ENCODE measurements at regions not wholly inside any gene's neighbourhood (a gene's known extent, or its start where the extent isn't known, plus 50 kb on each side); places are given as distances from the start of the nearest gene placed in this dataset.

GRCh38 chr22:47474895-47475294 lies 712.4 kb downstream of the TBC1D22A start:
- peaks cover 13 to 41% of the 10 kb centered on the region in 2 donors for H3K27me3 Mint-ChIP-seq (ENCODE audit: low read depth in 2 of 2)
- H3K4me3 Mint-ChIP-seq = no peak overlapping the region
- H3K4me1 Mint-ChIP-seq = peaks cover 6 to 10% of the 10 kb centered on the region in 2 donors
- H3K4me3 ChIP-seq (ENCODE audit: low read length) = no peak overlapping the region
- no peaks in the 10 kb centered on the region for H3K4me1 ChIP-seq (ENCODE audit: control insufficient read depth, insufficient read depth, low read length)
- no peaks in the 10 kb centered on the region for H3K36me3 ChIP-seq (ENCODE audit: control insufficient read depth, insufficient read depth, low read length)
- H3K9me3 ChIP-seq (ENCODE audit: control insufficient read depth, insufficient read depth, low read length) = no peaks in the 10 kb centered on the region
- no peaks in the 10 kb centered on the region for H3K9me3 Mint-ChIP-seq
- no peaks in the 10 kb centered on the region for H3K27me3 ChIP-seq (ENCODE audit: control insufficient read depth, insufficient read depth, low read length)
- ATAC-seq (no peak), DNase-seq (no peak)
- 70% methylated on average over 3 of the region's 3 CpGs for WGBS (ENCODE audit: insufficient coverage)
- H3K27ac Mint-ChIP-seq = no peak overlapping the region
- no peak overlapping the region for H3K27ac ChIP-seq (ENCODE audit: low read length)
- intact Hi-C loops (cut with micrococcal nuclease) = no loop called here
- TF ChIP-seq CTCF (IDR thresholded peaks at IDR 0.05) = no peak
- no peaks in the 10 kb centered on the region for H3K36me3 Mint-ChIP-seq

GRCh38 chr22:47474464-47474863 lies 712.0 kb downstream of the TBC1D22A start:
- H3K27ac ChIP-seq (ENCODE audit: low read length) = no peak overlapping the region
- 2% methylated on average over 5 of the region's 6 CpGs for WGBS (ENCODE audit: insufficient coverage)
- DNase-seq = no peak

GRCh38 chr22:47472636-47473035 lies 710.2 kb downstream of the TBC1D22A start:
- Mint-ChIP-seq H3K27ac (no peak overlapping the region), H3K27me3 (ENCODE audit: low read depth in 2 of 2) (peaks cover 8 to 44% of the 10 kb centered on the region in 2 donors), H3K4me3 (no peak overlapping the region), H3K36me3 (no peaks in the 10 kb centered on the region), H3K4me1 (peaks cover 6 to 10% of the 10 kb centered on the region in 2 donors), H3K9me3 (no peaks in the 10 kb centered on the region)
- DNase-seq = no peak
- ATAC-seq = no peak
- 92% methylated on average over 9 of the region's 9 CpGs for WGBS (ENCODE audit: insufficient coverage)
- Histone ChIP-seq H3K27ac (ENCODE audit: low read length) (no peak overlapping the region), H3K27me3 (ENCODE audit: control insufficient read depth, insufficient read depth, low read length) (no peaks in the 10 kb centered on the region), H3K4me1 (ENCODE audit: control insufficient read depth, insufficient read depth, low read length) (no peaks in the 10 kb centered on the region), H3K36me3 (ENCODE audit: control insufficient read depth, insufficient read depth, low read length) (no peaks in the 10 kb centered on the region), H3K9me3 (ENCODE audit: control insufficient read depth, insufficient read depth, low read length) (no peaks in the 10 kb centered on the region), H3K4me3 (ENCODE audit: low read length) (no peak overlapping the region)
- TF ChIP-seq CTCF (IDR thresholded peaks at IDR 0.05) = no peak
- intact Hi-C loops (cut with micrococcal nuclease) = no loop called here

More at GRCh38 chr22:47474464-47474863, 712.0 kb downstream of the TBC1D22A start:
- peaks cover 6 to 10% of the 10 kb centered on the region in 2 donors for H3K4me1 Mint-ChIP-seq
- H3K9me3 ChIP-seq (ENCODE audit: control insufficient read depth, insufficient read depth, low read length) = no peaks in the 10 kb centered on the region
- H3K27me3 ChIP-seq (ENCODE audit: control insufficient read depth, insufficient read depth, low read length) = no peaks in the 10 kb centered on the region
- no peak overlapping the region for H3K4me3 ChIP-seq (ENCODE audit: low read length)
- H3K27me3 Mint-ChIP-seq (ENCODE audit: low read depth in 2 of 2) = peaks cover 13 to 38% of the 10 kb centered on the region in 2 donors
- H3K9me3 Mint-ChIP-seq = no peaks in the 10 kb centered on the region
- no peak overlapping the region for H3K4me3 Mint-ChIP-seq
- no peak overlapping the region for H3K27ac Mint-ChIP-seq
- no peaks in the 10 kb centered on the region for H3K4me1 ChIP-seq (ENCODE audit: control insufficient read depth, insufficient read depth, low read length)
- intact Hi-C loops (cut with micrococcal nuclease) = no loop called here
- ATAC-seq = no peak
- H3K36me3 Mint-ChIP-seq = no peaks in the 10 kb centered on the region
- no peak for TF ChIP-seq CTCF (IDR thresholded peaks at IDR 0.05)
- no peaks in the 10 kb centered on the region for H3K36me3 ChIP-seq (ENCODE audit: control insufficient read depth, insufficient read depth, low read length)

GRCh38 chr22:47471406-47471805 lies 709.0 kb downstream of the TBC1D22A start:
- H3K4me1 Mint-ChIP-seq = peaks cover 6 to 10% of the 10 kb centered on the region in 2 donors
- intact Hi-C loops (cut with micrococcal nuclease) = no loop called here
- ATAC-seq (no peak), DNase-seq (no peak)
- Histone ChIP-seq H3K9me3 (ENCODE audit: control insufficient read depth, insufficient read depth, low read length) (no peaks in the 10 kb centered on the region), H3K27me3 (ENCODE audit: control insufficient read depth, insufficient read depth, low read length) (no peaks in the 10 kb centered on the region), H3K36me3 (ENCODE audit: control insufficient read depth, insufficient read depth, low read length) (no peaks in the 10 kb centered on the region), H3K4me1 (ENCODE audit: control insufficient read depth, insufficient read depth, low read length) (no peaks in the 10 kb centered on the region), H3K27ac (ENCODE audit: low read length) (no peak overlapping the region), H3K4me3 (ENCODE audit: low read length) (no peak overlapping the region)
- TF ChIP-seq CTCF (IDR thresholded peaks at IDR 0.05) = no peak
- H3K36me3 Mint-ChIP-seq = no peaks in the 10 kb centered on the region
- no peak overlapping the region for H3K4me3 Mint-ChIP-seq
- peaks cover 10 to 50% of the 10 kb centered on the region in 2 donors for H3K27me3 Mint-ChIP-seq (ENCODE audit: low read depth in 2 of 2)
- peaks cover 2% of the 10 kb centered on the region in 2 donors for H3K9me3 Mint-ChIP-seq
- WGBS (ENCODE audit: insufficient coverage) = 78% methylated on average over 2 of the region's 3 CpGs
- no peak overlapping the region for H3K27ac Mint-ChIP-seq
